Astrocyte (in vitro differentiated cells and primary cell): ENCODE measurements at regions not wholly inside any gene's neighbourhood (a gene's known extent, or its start where the extent isn't known, plus 50 kb on each side); places are given as distances from the start of the nearest gene placed in this dataset.
"Not testable (repeated sequence)": the region's sequence is repeated elsewhere in the genome, so short reads cannot be mapped to it uniquely, and the experiment has no call there.

ENCODE experiments used
- DNase-seq: peaks from one replicate; pipeline ENCODE4 v3.0.0-alpha.2; 2010; ENCODE audit warnings: low read depth
- FAIRE-seq: peaks from 2 replicates; lab custom pipeline; 2011; peaks lifted over from hg19 to GRCh38; lab: Jason Lieb, UNC
- H2AFZ ChIP-seq: 2 replicates; pipeline ENCODE4 v1.6.0; 2012; ENCODE audit warnings: low read depth, low read length, inconsistent platforms
- H3K27ac ChIP-seq: 2 replicates; pipeline ENCODE4 v1.5.1; 2011; ENCODE audit warnings: low read depth, low read length, inconsistent platforms
- H3K27me3 ChIP-seq: 2 replicates; pipeline ENCODE4 v1.6.0; 2011; ENCODE audit warnings: low read length, inconsistent platforms; ENCODE audit not compliant: insufficient read depth
- H3K36me3 ChIP-seq: 2 replicates; pipeline ENCODE4 v1.5.1; 2011; ENCODE audit warnings: low read length, inconsistent platforms; ENCODE audit not compliant: insufficient read depth
- H3K4me1 ChIP-seq: 2 replicates; pipeline ENCODE4 v1.5.1; 2011; ENCODE audit warnings: low read length, inconsistent platforms; ENCODE audit not compliant: insufficient read depth
- H3K4me2 ChIP-seq: 2 replicates; pipeline ENCODE4 v1.6.0; 2012; ENCODE audit warnings: low read length, inconsistent platforms
- H3K4me3 ChIP-seq: 2 replicates; pipeline ENCODE4 v1.5.1; 2011; ENCODE audit warnings: low read depth, mild to moderate bottlenecking, low read length, inconsistent platforms; ENCODE audit not compliant: insufficient read depth
- H3K79me2 ChIP-seq: 2 replicates; pipeline ENCODE4 v1.6.0; 2012; ENCODE audit warnings: mild to moderate bottlenecking, low read length, inconsistent platforms; ENCODE audit not compliant: insufficient read depth
- H3K9ac ChIP-seq: 2 replicates; pipeline ENCODE4 v1.6.0; 2012; ENCODE audit warnings: mild to moderate bottlenecking, low read length, inconsistent platforms
- H3K9me3 ChIP-seq: 2 replicates; pipeline ENCODE4 v1.5.1; 2012; ENCODE audit warnings: low read depth, mild to moderate bottlenecking, low read length, inconsistent platforms; ENCODE audit not compliant: insufficient read depth
- H4K20me1 ChIP-seq: 2 replicates; pipeline ENCODE4 v1.6.0; 2012; ENCODE audit warnings: low read length, inconsistent platforms; ENCODE audit not compliant: insufficient read depth
- H3K27ac Mint-ChIP-seq: one replicate; pipeline ENCODE4 v1.8.0; 2021; ENCODE audit warnings: mild to moderate bottlenecking, mixed read lengths; ENCODE audit not compliant: unreplicated experiment
- H3K27me3 Mint-ChIP-seq: one replicate; pipeline ENCODE4 v1.8.0; 2021; ENCODE audit warnings: low read depth, mixed read lengths; ENCODE audit not compliant: unreplicated experiment
- H3K36me3 Mint-ChIP-seq: one replicate; pipeline ENCODE4 v1.8.0; 2021; ENCODE audit warnings: low read depth, mixed read lengths; ENCODE audit not compliant: unreplicated experiment
- H3K4me1 Mint-ChIP-seq: one replicate; pipeline ENCODE4 v1.8.0; 2021; ENCODE audit warnings: low read depth, mixed read lengths; ENCODE audit not compliant: unreplicated experiment
- H3K4me3 Mint-ChIP-seq: one replicate; pipeline ENCODE4 v1.8.0; 2021; ENCODE audit warnings: mild to moderate bottlenecking, moderate library complexity, mixed read lengths; ENCODE audit not compliant: unreplicated experiment
- H3K9me3 Mint-ChIP-seq: one replicate; pipeline ENCODE4 v1.8.0; 2021; ENCODE audit warnings: mild to moderate bottlenecking, mixed read lengths; ENCODE audit not compliant: unreplicated experiment
- EZH2 ChIP-seq: IDR thresholded peaks from 2 replicates; pipeline ENCODE4 v1.6.1; 2012; ENCODE audit warnings: mild to moderate bottlenecking, low read length, inconsistent platforms; ENCODE audit not compliant: insufficient read depth
- TF ChIP-seq, protein P1 (sequence below): IDR thresholded peaks from 2 replicates; pipeline ENCODE4 v1.5.1; 2011; ENCODE audit warnings: low read depth, mild to moderate bottlenecking, inconsistent platforms, low read length, moderate library complexity; ENCODE audit not compliant: insufficient read depth

GRCh38 chr3:81995329-81995728 is 233.9 kb upstream of the GBE1 start:
- Mint-ChIP-seq H3K4me3 (no peak overlapping the region), H3K36me3 (no peaks in the 10 kb centered on the region), H3K27ac (no peak overlapping the region), H3K4me1 (peaks cover 6% of the 10 kb centered on the region), H3K9me3 (peaks cover 6% of the 10 kb centered on the region), H3K27me3 (no peaks in the 10 kb centered on the region)
- Histone ChIP-seq H3K4me3 (no peak overlapping the region), H2AFZ (no peak overlapping the region), H3K4me1 (no peaks in the 10 kb centered on the region), H3K4me2 (no peak overlapping the region), H3K79me2 (no peaks in the 10 kb centered on the region), H3K9me3 (no peaks in the 10 kb centered on the region), H4K20me1 (no peaks in the 10 kb centered on the region), H3K27me3 (no peaks in the 10 kb centered on the region), H3K27ac (no peak overlapping the region), H3K36me3 (no peaks in the 10 kb centered on the region), H3K9ac (no peak overlapping the region)
- no peak for FAIRE-seq
- DNase-seq = no peak
- TF ChIP-seq, protein P1, sequence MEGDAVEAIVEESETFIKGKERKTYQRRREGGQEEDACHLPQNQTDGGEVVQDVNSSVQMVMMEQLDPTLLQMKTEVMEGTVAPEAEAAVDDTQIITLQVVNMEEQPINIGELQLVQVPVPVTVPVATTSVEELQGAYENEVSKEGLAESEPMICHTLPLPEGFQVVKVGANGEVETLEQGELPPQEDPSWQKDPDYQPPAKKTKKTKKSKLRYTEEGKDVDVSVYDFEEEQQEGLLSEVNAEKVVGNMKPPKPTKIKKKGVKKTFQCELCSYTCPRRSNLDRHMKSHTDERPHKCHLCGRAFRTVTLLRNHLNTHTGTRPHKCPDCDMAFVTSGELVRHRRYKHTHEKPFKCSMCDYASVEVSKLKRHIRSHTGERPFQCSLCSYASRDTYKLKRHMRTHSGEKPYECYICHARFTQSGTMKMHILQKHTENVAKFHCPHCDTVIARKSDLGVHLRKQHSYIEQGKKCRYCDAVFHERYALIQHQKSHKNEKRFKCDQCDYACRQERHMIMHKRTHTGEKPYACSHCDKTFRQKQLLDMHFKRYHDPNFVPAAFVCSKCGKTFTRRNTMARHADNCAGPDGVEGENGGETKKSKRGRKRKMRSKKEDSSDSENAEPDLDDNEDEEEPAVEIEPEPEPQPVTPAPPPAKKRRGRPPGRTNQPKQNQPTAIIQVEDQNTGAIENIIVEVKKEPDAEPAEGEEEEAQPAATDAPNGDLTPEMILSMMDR = no peak
- no peak for TF ChIP-seq EZH2

DNA sequence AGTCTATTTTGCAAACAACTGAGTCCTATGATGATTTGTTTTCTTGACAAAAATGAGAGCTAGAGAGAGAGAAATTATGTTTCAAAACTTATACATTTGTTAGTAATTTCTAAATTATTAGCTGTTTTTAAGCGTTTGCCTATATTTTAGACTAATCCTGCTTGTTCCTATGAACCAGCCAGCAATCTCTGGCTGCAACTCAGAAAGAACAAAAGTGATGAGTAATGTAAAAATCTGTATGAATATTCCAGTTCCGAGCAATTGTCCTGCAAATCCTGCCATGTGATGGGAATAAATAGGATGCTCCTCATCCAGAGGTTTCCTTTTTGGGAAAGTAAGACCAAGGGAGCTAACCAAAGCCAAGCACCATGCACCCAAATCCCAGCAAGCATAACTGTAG is 228.3 kb upstream of the GBE1 start:
- Histone ChIP-seq H3K9me3 (no peaks in the 10 kb centered on the region), H3K4me1 (no peaks in the 10 kb centered on the region), H3K4me3 (no peak overlapping the region), H3K27ac (no peak overlapping the region), H2AFZ (no peak overlapping the region), H3K36me3 (no peaks in the 10 kb centered on the region), H3K79me2 (no peaks in the 10 kb centered on the region), H3K27me3 (no peaks in the 10 kb centered on the region), H4K20me1 (no peaks in the 10 kb centered on the region), H3K9ac (no peak overlapping the region), H3K4me2 (no peak overlapping the region)
- no peak overlapping the region for H3K4me3 Mint-ChIP-seq
- FAIRE-seq = no peak
- H3K4me1 Mint-ChIP-seq = no peaks in the 10 kb centered on the region
- DNase-seq = no peak
- H3K27ac Mint-ChIP-seq = no peak overlapping the region
- H3K27me3 Mint-ChIP-seq = no peaks in the 10 kb centered on the region
- TF ChIP-seq, protein P1 = no peak
- TF ChIP-seq EZH2 = no peak
- H3K36me3 Mint-ChIP-seq = no peaks in the 10 kb centered on the region
- H3K9me3 Mint-ChIP-seq = no peaks in the 10 kb centered on the region

GRCh38 chr3:81989274-81989673 is 227.8 kb upstream of the GBE1 start:
- Histone ChIP-seq H3K9ac (no peak overlapping the region), H3K4me2 (no peak overlapping the region), H2AFZ (no peak overlapping the region), H4K20me1 (no peaks in the 10 kb centered on the region), H3K79me2 (no peaks in the 10 kb centered on the region), H3K27ac (no peak overlapping the region), H3K36me3 (no peaks in the 10 kb centered on the region), H3K4me1 (no peaks in the 10 kb centered on the region), H3K4me3 (no peak overlapping the region), H3K9me3 (no peaks in the 10 kb centered on the region), H3K27me3 (no peaks in the 10 kb centered on the region)
- TF ChIP-seq EZH2 = no peak
- TF ChIP-seq, protein P1 = no peak
- no peaks in the 10 kb centered on the region for H3K4me1 Mint-ChIP-seq
- no peaks in the 10 kb centered on the region for H3K27me3 Mint-ChIP-seq
- no peaks in the 10 kb centered on the region for H3K9me3 Mint-ChIP-seq
- DNase-seq = no peak
- no peaks in the 10 kb centered on the region for H3K36me3 Mint-ChIP-seq
- H3K27ac Mint-ChIP-seq = no peak overlapping the region
- no peak overlapping the region for H3K4me3 Mint-ChIP-seq
- no peak for FAIRE-seq

DNA sequence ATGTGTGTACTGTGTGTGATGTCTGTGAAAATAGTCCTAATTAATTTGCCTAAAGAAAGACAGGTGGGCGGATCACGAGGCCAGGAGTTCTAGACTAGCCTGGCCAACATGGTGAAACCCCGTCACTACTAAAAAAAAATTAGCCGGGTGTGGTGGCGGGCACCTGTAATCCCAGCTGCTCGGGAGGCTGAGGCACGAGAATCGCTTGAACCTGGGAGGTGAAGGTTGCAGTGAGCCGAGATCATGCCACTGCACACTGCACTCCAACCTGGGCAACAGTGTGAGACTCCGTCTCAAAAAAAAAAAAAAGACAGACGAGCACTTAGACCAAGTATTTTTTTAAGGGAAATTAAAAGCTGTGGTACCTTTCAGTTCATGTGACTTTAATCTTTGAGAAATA is 226.0 kb upstream of the GBE1 start:
- not testable (repeated sequence) for H3K4me3 Mint-ChIP-seq, H3K36me3 ChIP-seq, H3K27ac Mint-ChIP-seq, H3K4me1 ChIP-seq, H3K9me3 Mint-ChIP-seq, H3K9me3 ChIP-seq, H3K27me3 Mint-ChIP-seq, H3K27ac ChIP-seq, H3K79me2 ChIP-seq, H4K20me1 ChIP-seq, FAIRE-seq, H3K4me3 ChIP-seq, H3K36me3 Mint-ChIP-seq, H3K4me2 ChIP-seq, H2AFZ ChIP-seq, DNase-seq, H3K4me1 Mint-ChIP-seq, H3K27me3 ChIP-seq, H3K9ac ChIP-seq
